ENCODE measurements at regions not wholly inside any gene's neighbourhood (a gene's known extent, or its start where the extent isn't known, plus 50 kb on each side); places are given as distances from the start of the nearest gene placed in this dataset.
A peak's percentile ranks its signal among the peaks of the same experiment; 100 is the strongest.

DNA sequence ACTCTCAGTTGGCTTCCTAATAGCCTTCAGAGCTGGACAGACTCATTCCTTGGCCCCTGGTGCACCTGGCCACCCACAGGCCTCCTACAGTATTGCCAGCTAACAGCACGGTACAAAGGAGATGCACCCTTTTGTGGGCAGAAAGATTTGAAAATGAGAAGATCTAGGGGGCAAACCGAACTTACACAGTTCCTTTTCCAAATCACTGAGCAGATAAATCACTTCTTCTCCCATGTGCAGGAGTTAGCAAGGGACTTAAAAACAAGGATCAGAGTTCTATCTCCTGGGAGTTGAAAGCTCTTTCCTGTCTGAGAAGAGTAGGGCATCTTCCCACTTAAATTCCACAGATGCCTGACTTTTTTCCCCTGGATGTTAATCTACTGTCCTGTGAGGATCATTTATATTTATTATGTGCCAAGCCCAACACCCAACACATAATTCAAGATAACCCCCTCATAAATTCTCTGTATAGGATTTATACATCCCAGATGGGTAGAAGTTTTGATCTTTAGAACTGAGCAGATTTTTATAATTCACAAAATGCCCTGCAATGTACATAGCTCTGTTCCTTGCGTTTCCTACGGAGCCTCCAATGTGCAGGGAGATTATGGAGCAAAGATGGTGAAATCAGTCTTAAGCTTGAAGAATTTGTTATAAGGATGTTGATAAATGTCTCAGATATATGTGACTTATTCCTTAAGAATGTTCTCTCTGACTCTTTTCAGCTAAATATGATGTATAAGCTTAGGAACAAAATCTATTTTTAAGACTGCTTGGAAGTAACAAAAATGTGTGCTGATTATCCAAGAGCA is 207.2 kb upstream of the DAPK1 start:
- Mint-ChIP-seq H3K4me1 (no peaks in the 10 kb centered on the region), H3K9me3 (peaks cover 8% of the 10 kb centered on the region; the same call in 2 of the 3 replicates), H3K27ac (no peak overlapping the region), H3K27me3 (ENCODE audit: insufficient read depth, low read depth, poor library complexity) (no peaks in the 10 kb centered on the region), H3K36me3 (ENCODE audit: low read depth) (peaks cover 7% of the 10 kb centered on the region; the same call in 1 of the 3 replicates), H3K4me3 (no peak overlapping the region)
- DNase-seq (ENCODE audit: low spot score) = peak; percentile 31
- Histone ChIP-seq H3K27ac (ENCODE audit: low read depth) (no peak overlapping the region), H3K36me3 (ENCODE audit: insufficient read depth) (no peaks in the 10 kb centered on the region), H3K27me3 (ENCODE audit: insufficient read depth) (no peaks in the 10 kb centered on the region), H4K20me1 (replicated peaks; ENCODE audit: insufficient read depth) (no peaks in the 10 kb centered on the region), H3K4me2 (no peak overlapping the region), H3K4me1 (ENCODE audit: insufficient read depth) (no peaks in the 10 kb centered on the region), H3F3A (replicated peaks; ENCODE audit: low read depth) (no peaks in the 10 kb centered on the region; the same call in 1 of the 2 replicates), H3K79me2 (replicated peaks; ENCODE audit: insufficient read depth) (no peaks in the 10 kb centered on the region), H3K4me3 (no peak overlapping the region), H3K9me2 (ENCODE audit: insufficient read depth) (0 out of 2 replicates have a peak, but pooled peaks cover 5% of the 10 kb centered on the region), H2AFZ (no peak overlapping the region)
- ATAC-seq = peak; percentile 77
- no peak for TF ChIP-seq ZNF114 (CRISPR knock-in tag; IDR thresholded peaks at IDR 0.05)
- TF ChIP-seq EZH2phosphoT487 (IDR thresholded peaks at IDR 0.05; ENCODE audit: unreplicated experiment) = no peak
- TF ChIP-seq, protein P1, sequence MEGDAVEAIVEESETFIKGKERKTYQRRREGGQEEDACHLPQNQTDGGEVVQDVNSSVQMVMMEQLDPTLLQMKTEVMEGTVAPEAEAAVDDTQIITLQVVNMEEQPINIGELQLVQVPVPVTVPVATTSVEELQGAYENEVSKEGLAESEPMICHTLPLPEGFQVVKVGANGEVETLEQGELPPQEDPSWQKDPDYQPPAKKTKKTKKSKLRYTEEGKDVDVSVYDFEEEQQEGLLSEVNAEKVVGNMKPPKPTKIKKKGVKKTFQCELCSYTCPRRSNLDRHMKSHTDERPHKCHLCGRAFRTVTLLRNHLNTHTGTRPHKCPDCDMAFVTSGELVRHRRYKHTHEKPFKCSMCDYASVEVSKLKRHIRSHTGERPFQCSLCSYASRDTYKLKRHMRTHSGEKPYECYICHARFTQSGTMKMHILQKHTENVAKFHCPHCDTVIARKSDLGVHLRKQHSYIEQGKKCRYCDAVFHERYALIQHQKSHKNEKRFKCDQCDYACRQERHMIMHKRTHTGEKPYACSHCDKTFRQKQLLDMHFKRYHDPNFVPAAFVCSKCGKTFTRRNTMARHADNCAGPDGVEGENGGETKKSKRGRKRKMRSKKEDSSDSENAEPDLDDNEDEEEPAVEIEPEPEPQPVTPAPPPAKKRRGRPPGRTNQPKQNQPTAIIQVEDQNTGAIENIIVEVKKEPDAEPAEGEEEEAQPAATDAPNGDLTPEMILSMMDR (conservative IDR thresholded peaks at IDR 0.05; ENCODE audit: low read depth in 2 of 2) = peak; percentile 31 to 41; a peak in 3 of 4 replicates
- TF ChIP-seq, protein P2, sequence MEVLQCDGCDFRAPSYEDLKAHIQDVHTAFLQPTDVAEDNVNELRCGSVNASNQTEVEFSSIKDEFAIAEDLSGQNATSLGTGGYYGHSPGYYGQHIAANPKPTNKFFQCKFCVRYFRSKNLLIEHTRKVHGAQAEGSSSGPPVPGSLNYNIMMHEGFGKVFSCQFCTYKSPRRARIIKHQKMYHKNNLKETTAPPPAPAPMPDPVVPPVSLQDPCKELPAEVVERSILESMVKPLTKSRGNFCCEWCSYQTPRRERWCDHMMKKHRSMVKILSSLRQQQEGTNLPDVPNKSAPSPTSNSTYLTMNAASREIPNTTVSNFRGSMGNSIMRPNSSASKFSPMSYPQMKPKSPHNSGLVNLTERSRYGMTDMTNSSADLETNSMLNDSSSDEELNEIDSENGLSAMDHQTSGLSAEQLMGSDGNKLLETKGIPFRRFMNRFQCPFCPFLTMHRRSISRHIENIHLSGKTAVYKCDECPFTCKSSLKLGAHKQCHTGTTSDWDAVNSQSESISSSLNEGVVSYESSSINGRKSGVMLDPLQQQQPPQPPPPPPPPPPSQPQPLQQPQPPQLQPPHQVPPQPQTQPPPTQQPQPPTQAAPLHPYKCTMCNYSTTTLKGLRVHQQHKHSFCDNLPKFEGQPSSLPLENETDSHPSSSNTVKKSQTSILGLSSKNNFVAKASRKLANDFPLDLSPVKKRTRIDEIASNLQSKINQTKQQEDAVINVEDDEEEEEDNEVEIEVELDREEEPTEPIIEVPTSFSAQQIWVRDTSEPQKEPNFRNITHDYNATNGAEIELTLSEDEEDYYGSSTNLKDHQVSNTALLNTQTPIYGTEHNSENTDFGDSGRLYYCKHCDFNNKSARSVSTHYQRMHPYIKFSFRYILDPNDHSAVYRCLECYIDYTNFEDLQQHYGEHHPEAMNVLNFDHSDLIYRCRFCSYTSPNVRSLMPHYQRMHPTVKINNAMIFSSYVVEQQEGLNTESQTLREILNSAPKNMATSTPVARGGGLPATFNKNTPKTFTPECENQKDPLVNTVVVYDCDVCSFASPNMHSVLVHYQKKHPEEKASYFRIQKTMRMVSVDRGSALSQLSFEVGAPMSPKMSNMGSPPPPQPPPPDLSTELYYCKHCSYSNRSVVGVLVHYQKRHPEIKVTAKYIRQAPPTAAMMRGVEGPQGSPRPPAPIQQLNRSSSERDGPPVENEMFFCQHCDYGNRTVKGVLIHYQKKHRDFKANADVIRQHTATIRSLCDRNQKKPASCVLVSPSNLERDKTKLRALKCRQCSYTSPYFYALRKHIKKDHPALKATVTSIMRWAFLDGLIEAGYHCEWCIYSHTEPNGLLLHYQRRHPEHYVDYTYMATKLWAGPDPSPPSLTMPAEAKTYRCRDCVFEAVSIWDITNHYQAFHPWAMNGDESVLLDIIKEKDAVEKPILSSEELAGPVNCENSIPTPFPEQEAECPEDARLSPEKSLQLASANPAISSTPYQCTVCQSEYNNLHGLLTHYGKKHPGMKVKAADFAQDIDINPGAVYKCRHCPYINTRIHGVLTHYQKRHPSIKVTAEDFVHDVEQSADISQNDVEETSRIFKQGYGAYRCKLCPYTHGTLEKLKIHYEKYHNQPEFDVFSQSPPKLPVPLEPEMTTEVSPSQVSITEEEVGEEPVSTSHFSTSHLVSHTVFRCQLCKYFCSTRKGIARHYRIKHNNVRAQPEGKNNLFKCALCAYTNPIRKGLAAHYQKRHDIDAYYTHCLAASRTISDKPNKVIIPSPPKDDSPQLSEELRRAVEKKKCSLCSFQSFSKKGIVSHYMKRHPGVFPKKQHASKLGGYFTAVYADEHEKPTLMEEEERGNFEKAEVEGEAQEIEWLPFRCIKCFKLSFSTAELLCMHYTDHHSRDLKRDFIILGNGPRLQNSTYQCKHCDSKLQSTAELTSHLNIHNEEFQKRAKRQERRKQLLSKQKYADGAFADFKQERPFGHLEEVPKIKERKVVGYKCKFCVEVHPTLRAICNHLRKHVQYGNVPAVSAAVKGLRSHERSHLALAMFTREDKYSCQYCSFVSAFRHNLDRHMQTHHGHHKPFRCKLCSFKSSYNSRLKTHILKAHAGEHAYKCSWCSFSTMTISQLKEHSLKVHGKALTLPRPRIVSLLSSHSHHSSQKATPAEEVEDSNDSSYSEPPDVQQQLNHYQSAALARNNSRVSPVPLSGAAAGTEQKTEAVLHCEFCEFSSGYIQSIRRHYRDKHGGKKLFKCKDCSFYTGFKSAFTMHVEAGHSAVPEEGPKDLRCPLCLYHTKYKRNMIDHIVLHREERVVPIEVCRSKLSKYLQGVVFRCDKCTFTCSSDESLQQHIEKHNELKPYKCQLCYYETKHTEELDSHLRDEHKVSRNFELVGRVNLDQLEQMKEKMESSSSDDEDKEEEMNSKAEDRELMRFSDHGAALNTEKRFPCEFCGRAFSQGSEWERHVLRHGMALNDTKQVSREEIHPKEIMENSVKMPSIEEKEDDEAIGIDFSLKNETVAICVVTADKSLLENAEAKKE (CRISPR knock-in tag; IDR thresholded peaks at IDR 0.05) = no peak
- TF ChIP-seq CREB1 (CRISPR knock-in tag; IDR thresholded peaks at IDR 0.05; ENCODE audit: low read depth) = no peak
